Panc1 (cell line): ENCODE measurements at regions not wholly inside any gene's neighbourhood (a gene's known extent, or its start where the extent isn't known, plus 50 kb on each side); places are given as distances from the start of the nearest gene placed in this dataset.

Experiments used
- ATAC-seq: fragments of 200-7000 bp; cut with Tn5 transposase; 2 replicates; pipeline ENCODE4 v1.9.1; 2020; ENCODE audit warnings: mild to moderate bottlenecking, moderate library complexity
- BruUV-seq: library from RNA; stranded (reverse); fragments of 400-500 nt; replicated peaks from 2 replicates; lab custom pipeline; 2021; lab: Mats Ljungman, UMichigan
- CTCF ChIA-PET: fragments of 300-600 bp; sonication (Branson Sonifier 250); formaldehyde crosslinking; loops from one replicate; lab custom pipeline; 2022; ENCODE audit warnings: antibody characterized with exemption; lab: Charles Lee
- POLR2A ChIA-PET: fragments of 300-600 bp; sonication (Branson Sonifier 250); formaldehyde crosslinking; loops from one replicate; lab custom pipeline; 2022; ENCODE audit warnings: antibody characterized with exemption; lab: Charles Lee
- DNase-seq: peaks from one replicate; pipeline ENCODE4 v3.0.0-alpha.2; 2010; ENCODE audit warnings: low read depth, low spot score
- H3K27ac ChIP-seq: 2 replicates; pipeline ENCODE4 v1.5.1; 2011; ENCODE audit warnings: mild to moderate bottlenecking, low read length, inconsistent platforms
- H3K27me3 ChIP-seq: fragments of 200-500 bp; sonication (Bioruptor generic); 2 replicates; pipeline ENCODE4 v1.6.0; 2014; ENCODE audit warnings: low read length, inconsistent platforms; ENCODE audit not compliant: control insufficient read depth, insufficient read depth
- H3K36me3 ChIP-seq: fragments of 200-500 bp; sonication (Bioruptor generic); 2 replicates; pipeline ENCODE4 v1.5.1; 2014; ENCODE audit warnings: inconsistent platforms, mild to moderate bottlenecking, low read length, moderate library complexity; ENCODE audit not compliant: control insufficient read depth, insufficient read depth
- H3K4me1 ChIP-seq: 2 replicates; pipeline ENCODE4 v1.5.1; 2011; ENCODE audit warnings: inconsistent platforms, mild to moderate bottlenecking, low read length, moderate library complexity; ENCODE audit not compliant: control insufficient read depth, insufficient read depth
- H3K4me3 ChIP-seq, 2 experiments: 2 replicates each; pipeline ENCODE4 v1.5.1; 2011 to 2012; ENCODE audit warnings: low read depth in 2 of 2, low read length in 2 of 2, mild to moderate bottlenecking in 2 of 2, inconsistent platforms in 1 of 2, moderate library complexity in 1 of 2
- H3K9me3 ChIP-seq: fragments of 200-500 bp; sonication (Bioruptor generic); 2 replicates; pipeline ENCODE4 v1.5.1; 2014; ENCODE audit warnings: low read depth, mild to moderate bottlenecking, inconsistent platforms, low read length, moderate library complexity; ENCODE audit not compliant: control insufficient read depth, insufficient read depth
- CTCF ChIP-seq: fragments of 450-650 bp; IDR thresholded peaks from 2 replicates; pipeline ENCODE4 v1.5.1; 2017; ENCODE audit warnings: mild to moderate bottlenecking
- POLR2AphosphoS5 ChIP-seq: IDR thresholded peaks from 2 replicates; pipeline ENCODE4 v1.6.1; 2012; ENCODE audit warnings: mild to moderate bottlenecking, low read depth, low read length, moderate library complexity
- REST ChIP-seq, 2 experiments: IDR thresholded peaks; 2 replicates each; pipeline ENCODE4 v1.6.1; 2011 to 2012; ENCODE audit warnings: low read depth in 2 of 2, control low read depth in 1 of 2, low read length in 1 of 2, mild to moderate bottlenecking in 1 of 2, moderate library complexity in 1 of 2; ENCODE audit not compliant: insufficient read depth in 1 of 2
- SIN3A ChIP-seq: IDR thresholded peaks from 2 replicates; pipeline ENCODE4 v1.6.1; 2012; ENCODE audit warnings: low read depth, mild to moderate bottlenecking, low read length, moderate library complexity, borderline replicate concordance; ENCODE audit not compliant: insufficient read depth
- TCF7L2 ChIP-seq: IDR thresholded peaks from 2 replicates; pipeline ENCODE4 v1.6.1; 2011; ENCODE audit warnings: mild to moderate bottlenecking, low read depth, low read length, inconsistent platforms
- in situ Hi-C: cut with HindIII; loops from 2 replicates; pipeline ENCODE4 v1.10.0; 2016; ENCODE audit warnings: low sequenced_read_pairs, low pct_unique_long_range_greater_than_20kb
- intact Hi-C: fragments of 100-400 bp; cut with micrococcal nuclease; formaldehyde crosslinking; loops from one replicate; pipeline ENCODE4 v1.10.0; 2022; ENCODE audit not compliant: unreplicated experiment

- DNase-seq (no peak), ATAC-seq (no peak)
- H3K9me3 ChIP-seq, result no peaks in the 10 kb centered on the region
- no TSS peak for BruUV-seq
- TF ChIP-seq POLR2AphosphoS5 (no peak), TCF7L2 (no peak), CTCF (no peak), REST (IDR thresholded peaks at IDR 0.05; ENCODE audit: insufficient read depth in 1 of 2, low read depth in 2 of 2, low read length in 1 of 2) (no peak)
- no peaks in the 10 kb centered on the region for H3K36me3 ChIP-seq
- H3K27me3 ChIP-seq, result no peaks in the 10 kb centered on the region
- no peak overlapping the region for H3K27ac ChIP-seq
- no peaks in the 10 kb centered on the region for H3K4me1 ChIP-seq
- intact Hi-C loops, result no loop called here
- H3K4me3 ChIP-seq, result no peak overlapping the region
- ChIA-PET CTCF (no interaction called here), POLR2A (no interaction called here)
- in situ Hi-C loops, result no loop called here
Measured at GRCh38 chr6:66854014-66854413, 1147.0 kb upstream of the EYS start.

GRCh38 chr6:66851930-66852329, 1144.9 kb upstream of the EYS start:
- BruUV-seq, result no TSS peak
- TF ChIP-seq TCF7L2 (no peak), POLR2AphosphoS5 (no peak), CTCF (no peak), REST (IDR thresholded peaks at IDR 0.05; ENCODE audit: insufficient read depth in 1 of 2, low read depth in 2 of 2, low read length in 1 of 2) (no peak), SIN3A (no peak)
- ATAC-seq, result no peak
- Histone ChIP-seq H3K9me3 (no peaks in the 10 kb centered on the region), H3K27me3 (no peaks in the 10 kb centered on the region), H3K27ac (no peak overlapping the region), H3K4me3 (no peak overlapping the region), H3K36me3 (no peaks in the 10 kb centered on the region), H3K4me1 (no peaks in the 10 kb centered on the region)
- intact Hi-C loops (no loop called here), in situ Hi-C loops (no loop called here)
- no peak for DNase-seq
- CTCF ChIA-PET, result no interaction called here
- POLR2A ChIA-PET, result no interaction called here
